NCI-H146 treated with DMSO at 0.1 percent for 48 hours (cell line): ENCODE measurements at regions not wholly inside any gene's neighbourhood (a gene's known extent, or its start where the extent isn't known, plus 50 kb on each side); places are given as distances from the start of the nearest gene placed in this dataset.

ENCODE experiments used
- DNase-seq: peaks from one replicate; lab custom pipeline; 2025; ENCODE audit not compliant: unreplicated experiment; lab: John Stamatoyannopoulos, UW

DNA sequence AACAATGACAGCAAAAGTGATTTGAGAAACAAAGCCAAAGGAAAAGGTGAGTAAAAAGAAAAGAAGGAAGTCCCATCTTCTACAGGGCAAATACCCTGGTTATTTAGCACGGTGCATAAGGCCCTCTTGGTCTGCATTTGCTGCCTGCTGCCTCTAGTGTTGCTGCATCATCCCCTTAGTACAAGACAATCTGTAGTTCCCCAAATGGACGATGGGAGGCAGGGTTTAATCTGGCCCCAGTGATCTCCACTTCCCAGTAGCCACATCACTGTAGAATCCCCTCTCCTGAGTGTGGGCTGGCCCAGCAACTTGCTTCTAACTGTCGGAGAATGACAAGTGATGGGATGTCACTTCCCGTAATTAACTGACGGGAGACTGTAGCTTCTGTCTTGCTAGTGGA, 85.1 kb downstream of the CTAGE1 start:
- no peak for DNase-seq

- DNase-seq: no peak
These were observed 87.2 kb downstream of the CTAGE1 start for GRCh38 chr18:22330508-22330907.

- no peak for DNase-seq
These were observed 92.3 kb downstream of the CTAGE1 start for GRCh38 chr18:22325396-22325795.

DNA sequence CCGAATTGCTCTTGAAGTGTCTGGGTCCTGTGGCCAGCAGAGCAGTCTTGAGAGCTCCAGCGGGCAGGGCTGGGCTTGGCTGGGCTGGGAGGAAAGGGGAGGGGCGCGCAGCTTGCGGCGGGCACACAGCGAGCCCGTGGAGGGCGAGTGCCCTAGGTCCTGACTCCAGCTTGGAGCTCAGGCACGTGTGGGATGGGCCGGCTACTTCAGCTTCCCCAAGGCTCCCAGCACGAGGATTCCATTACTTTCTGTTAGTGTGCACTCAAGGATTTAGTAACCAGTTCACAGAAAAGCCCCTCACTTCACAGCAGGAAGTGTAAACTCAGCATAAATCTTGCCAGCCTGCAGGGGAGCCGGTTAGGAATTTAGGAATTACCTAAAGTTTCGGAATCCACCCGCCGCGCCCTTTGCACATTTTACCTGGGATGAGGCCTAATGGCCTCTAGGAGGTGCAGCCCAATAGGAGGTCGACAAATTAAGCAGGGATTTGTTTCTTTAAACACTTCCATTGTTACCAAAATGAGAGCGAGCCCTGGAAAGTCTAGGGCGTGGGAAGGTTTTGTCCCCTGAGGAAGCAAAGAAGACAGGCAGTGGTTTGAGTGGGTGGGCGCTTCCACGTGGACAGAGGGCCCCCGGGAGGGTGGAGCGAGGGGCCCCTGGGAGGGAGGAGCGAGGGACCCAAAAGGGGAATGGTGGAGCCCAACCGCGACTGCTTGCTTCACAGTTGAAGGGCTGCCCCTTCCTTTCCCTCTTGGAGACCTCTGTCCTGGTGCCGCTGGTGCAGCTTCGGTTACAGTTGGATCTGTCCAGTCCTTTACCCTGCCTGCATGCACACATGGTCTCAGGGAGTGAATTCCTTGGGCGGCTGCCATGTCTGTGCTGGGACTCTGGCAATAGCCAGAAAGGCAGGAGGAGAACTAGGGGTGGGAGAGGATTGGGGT, 93.3 kb downstream of the CTAGE1 start:
- DNase-seq: no peak

DNA sequence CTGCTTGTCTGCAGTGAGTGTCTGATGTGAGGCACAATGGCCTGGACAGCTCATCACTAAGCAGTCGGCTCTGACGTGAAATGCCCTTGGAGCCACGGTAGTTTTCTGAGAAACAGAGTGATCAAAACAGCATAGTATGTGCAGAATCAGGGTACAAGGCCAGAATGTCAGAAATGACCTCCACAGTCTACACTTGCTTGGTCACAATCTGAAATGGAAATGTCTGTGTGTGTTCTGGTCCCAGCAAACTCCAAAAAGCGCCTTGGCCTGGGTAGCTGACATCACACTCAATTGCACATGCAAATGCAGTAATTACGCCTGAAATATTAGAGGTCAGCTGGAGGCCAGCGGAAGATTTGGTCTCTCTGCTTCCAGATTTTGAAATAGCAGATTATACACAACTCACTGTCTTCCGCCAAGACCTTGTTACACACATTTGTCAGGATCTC, 95.4 kb downstream of the CTAGE1 start:
- DNase-seq: no peak

GRCh38 chr18:22320771-22321170, 96.9 kb downstream of the CTAGE1 start:
- peak; percentile 78 for DNase-seq

- DNase-seq: peak; percentile 99
These were observed 97.6 kb downstream of the CTAGE1 start for GRCh38 chr18:22320155-22320554.

- no peak for DNase-seq
These were observed 98.8 kb downstream of the CTAGE1 start for GRCh38 chr18:22318745-22319407.

DNA sequence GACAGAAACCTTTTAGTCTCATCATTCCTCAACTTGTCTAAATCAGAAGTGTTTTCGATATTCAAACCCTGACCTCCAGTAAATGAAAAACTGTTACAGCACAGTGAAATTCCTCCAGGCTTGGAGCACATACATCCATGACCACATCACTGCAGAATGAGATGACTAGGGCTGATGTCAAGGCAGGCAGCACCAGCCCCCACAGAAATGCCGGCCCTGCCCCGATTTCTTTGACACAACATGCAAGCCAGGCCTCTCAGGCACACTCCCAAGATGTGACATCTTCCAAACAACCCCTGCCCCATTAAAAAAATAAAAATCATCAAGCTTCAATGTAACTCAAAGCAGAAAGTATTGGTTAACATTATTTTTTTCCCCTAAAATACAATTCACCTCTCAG, 103.3 kb downstream of the CTAGE1 start:
- no peak for DNase-seq

- no peak for DNase-seq
These were observed 103.7 kb downstream of the CTAGE1 start for GRCh38 chr18:22314001-22314400.

DNA sequence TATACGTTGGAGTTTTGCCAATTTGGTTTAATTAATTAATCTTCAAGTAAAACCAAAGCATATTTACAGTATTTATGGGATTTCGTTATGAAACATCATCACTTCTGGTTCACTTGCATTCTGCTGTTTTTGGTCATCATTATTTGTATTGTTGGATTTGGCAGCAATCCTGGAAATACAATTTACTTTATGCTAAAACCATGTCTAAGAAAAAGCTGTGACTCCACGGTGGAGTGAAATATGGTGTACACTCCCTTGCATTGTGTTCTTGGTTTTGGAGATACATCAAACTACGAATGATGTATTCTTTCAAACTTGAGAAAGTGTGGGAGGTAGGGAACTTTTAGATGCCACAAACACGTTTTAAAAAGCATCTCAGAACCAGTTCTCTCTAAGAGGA, 106.4 kb downstream of the CTAGE1 start:
- no peak for DNase-seq

GRCh38 chr18:22309191-22309590, 108.5 kb downstream of the CTAGE1 start:
- no peak for DNase-seq

DNA sequence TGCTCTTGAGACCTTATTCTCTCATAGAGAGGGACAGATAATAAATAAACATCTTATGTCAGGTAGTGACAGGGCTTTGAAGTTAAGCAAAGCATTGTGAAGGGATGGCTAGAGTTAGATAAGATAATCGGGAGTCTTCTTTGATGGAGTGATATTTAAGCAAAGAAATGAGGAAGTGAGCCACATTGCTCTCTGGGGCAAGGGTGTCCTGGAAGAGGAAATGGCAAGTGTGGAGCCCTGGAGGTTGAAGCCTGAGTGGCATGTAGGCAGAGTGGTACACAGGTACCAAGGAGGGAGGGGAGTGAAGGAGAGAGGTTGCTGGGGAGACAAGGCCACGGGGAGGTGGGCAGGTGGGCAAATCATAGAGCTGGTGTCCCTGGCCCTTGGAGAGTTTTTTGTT, 110.2 kb downstream of the CTAGE1 start:
- DNase-seq: no peak

GRCh38 chr18:22303927-22304326, 113.8 kb downstream of the CTAGE1 start:
- no peak for DNase-seq

GRCh38 chr18:22302144-22302543, 115.6 kb downstream of the CTAGE1 start:
- DNase-seq: no peak

GRCh38 chr18:22300665-22301636, 116.8 kb downstream of the CTAGE1 start:
- no peak for DNase-seq

GRCh38 chr18:22297008-22297407, 120.7 kb downstream of the CTAGE1 start:
- no peak for DNase-seq

GRCh38 chr18:22296304-22296703, 121.4 kb downstream of the CTAGE1 start:
- no peak for DNase-seq

GRCh38 chr18:22293417-22293816, 124.0 kb downstream of the GATA6 start:
- no peak for DNase-seq

DNA sequence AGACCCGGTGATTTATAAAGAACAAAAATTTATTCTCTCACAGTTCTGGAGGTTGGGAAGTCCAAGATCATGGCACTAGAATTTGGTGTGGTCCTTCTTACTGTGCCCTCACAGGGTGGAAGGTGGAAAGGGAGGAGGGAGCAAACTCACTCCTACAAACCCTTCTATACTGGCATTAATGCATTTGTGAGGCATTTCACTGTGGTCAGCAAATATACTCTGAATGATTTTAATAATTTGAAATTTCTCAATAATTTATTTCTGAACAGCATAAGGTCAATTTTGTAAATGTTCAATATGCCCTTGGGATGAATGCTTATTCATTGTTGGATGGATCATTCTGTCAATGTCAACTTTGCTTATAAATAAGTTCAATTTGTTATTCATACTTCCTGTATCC, 120.6 kb downstream of the GATA6 start:
- DNase-seq: no peak

- DNase-seq: no peak
These were observed 117.2 kb downstream of the GATA6 start for GRCh38 chr18:22286585-22286984.
